ENCODE measurements at regions not wholly inside any gene's neighbourhood (a gene's known extent, or its start where the extent isn't known, plus 50 kb on each side); places are given as distances from the start of the nearest gene placed in this dataset.

DNA sequence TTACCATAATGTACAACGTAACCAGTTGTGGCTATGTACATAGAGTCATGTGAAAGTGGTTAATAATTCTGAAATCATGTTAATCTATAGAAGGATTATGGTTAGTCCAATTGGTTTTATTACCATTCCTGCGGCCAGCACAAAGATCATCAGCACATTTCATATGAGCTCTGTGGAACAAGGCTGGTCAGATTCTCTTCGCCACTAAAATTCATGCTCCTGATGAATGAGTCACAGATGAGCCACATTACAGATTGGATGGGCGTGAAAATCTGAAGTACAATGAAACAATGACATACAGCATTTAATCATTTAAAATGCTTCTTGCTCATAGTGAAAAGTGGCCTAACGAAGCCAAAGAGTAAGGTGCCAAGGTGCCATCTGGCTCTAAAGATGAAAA, 716.2 kb upstream of the PHF14 start:
- Mint-ChIP-seq H3K4me1 (no peaks in the 10 kb centered on the region), H3K4me3 (no peak overlapping the region), H3K27ac (ENCODE audit: unreplicated experiment) (no peak overlapping the region), H3K36me3 (ENCODE audit: low read depth) (no peaks in the 10 kb centered on the region), H3K9me3 (peaks cover 6% of the 10 kb centered on the region), H3K27me3 (ENCODE audit: low read depth) (no peaks in the 10 kb centered on the region)
- TF ChIP-seq, protein P1, sequence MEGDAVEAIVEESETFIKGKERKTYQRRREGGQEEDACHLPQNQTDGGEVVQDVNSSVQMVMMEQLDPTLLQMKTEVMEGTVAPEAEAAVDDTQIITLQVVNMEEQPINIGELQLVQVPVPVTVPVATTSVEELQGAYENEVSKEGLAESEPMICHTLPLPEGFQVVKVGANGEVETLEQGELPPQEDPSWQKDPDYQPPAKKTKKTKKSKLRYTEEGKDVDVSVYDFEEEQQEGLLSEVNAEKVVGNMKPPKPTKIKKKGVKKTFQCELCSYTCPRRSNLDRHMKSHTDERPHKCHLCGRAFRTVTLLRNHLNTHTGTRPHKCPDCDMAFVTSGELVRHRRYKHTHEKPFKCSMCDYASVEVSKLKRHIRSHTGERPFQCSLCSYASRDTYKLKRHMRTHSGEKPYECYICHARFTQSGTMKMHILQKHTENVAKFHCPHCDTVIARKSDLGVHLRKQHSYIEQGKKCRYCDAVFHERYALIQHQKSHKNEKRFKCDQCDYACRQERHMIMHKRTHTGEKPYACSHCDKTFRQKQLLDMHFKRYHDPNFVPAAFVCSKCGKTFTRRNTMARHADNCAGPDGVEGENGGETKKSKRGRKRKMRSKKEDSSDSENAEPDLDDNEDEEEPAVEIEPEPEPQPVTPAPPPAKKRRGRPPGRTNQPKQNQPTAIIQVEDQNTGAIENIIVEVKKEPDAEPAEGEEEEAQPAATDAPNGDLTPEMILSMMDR (conservative IDR thresholded peaks at IDR 0.05): no peak
- no peak for DNase-seq (ENCODE audit: low read depth, low spot score)

DNA sequence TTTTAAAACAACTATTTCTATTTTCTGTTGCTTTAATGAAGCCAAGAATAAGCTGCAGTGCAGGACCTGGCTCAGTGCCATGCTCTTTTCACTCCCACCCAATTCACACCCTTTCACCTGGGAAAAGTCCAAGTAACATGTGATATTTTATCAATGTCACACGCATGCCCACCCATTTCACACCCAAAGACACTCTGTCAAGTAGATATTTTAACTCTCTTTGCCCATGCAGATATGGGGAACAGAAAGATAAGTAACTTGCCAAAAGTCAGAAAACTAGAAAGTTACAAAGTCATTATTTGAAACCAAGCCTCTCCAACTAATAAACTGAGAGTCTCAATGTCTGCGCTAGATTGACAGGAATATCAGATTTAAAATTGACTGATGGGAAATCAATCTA, 706.7 kb upstream of the PHF14 start:
- Mint-ChIP-seq H3K36me3 (ENCODE audit: low read depth) (no peaks in the 10 kb centered on the region), H3K4me3 (no peak overlapping the region), H3K4me1 (no peaks in the 10 kb centered on the region), H3K9me3 (no peaks in the 10 kb centered on the region), H3K27me3 (ENCODE audit: low read depth) (no peaks in the 10 kb centered on the region), H3K27ac (ENCODE audit: unreplicated experiment) (no peak overlapping the region)
- no peak for DNase-seq (ENCODE audit: low read depth, low spot score)
- TF ChIP-seq, protein P1 (conservative IDR thresholded peaks at IDR 0.05): no peak

DNA sequence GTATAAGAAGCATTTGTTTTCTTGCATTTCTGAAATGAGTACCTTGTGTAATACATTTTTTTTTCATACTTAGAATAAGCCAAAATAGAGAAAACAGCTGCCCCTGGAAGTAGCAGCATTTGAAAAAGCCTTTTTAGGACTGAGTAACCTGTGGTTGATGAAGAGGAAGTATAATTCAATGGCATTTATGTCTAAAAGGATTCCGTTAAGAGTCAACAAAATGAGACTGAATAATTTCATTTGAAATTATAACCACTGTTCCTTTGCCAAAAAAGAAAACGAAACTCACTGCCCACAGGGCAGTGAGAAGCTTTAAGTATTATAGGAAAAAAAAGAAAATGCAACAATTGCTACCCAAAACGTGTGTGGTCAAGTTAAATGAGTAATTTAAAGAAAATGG, 705.6 kb upstream of the PHF14 start:
- no peak for DNase-seq (ENCODE audit: low read depth, low spot score)
- Mint-ChIP-seq H3K4me1 (no peaks in the 10 kb centered on the region), H3K36me3 (ENCODE audit: low read depth) (no peaks in the 10 kb centered on the region), H3K4me3 (no peak overlapping the region), H3K27ac (ENCODE audit: unreplicated experiment) (no peak overlapping the region), H3K27me3 (ENCODE audit: low read depth) (no peaks in the 10 kb centered on the region), H3K9me3 (peaks cover 3% of the 10 kb centered on the region)
- TF ChIP-seq, protein P1 (conservative IDR thresholded peaks at IDR 0.05): no peak

DNA sequence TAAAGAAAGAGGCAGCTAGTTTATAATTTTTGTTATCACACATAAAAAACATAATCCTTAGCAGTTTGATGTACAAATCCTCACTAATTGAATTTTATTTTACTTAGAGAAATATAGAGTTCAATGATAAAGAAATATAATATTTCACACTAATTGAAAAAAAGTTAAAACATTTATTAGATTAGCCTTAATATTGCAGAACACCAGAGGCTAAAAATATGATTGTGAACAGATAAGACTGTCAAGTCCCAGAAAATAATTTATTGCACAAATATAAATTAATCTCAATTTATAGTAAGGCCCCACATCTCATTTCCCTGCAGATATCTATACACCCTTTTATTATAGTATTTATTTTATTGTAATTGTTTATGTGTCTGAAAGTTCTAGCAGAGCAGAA, 690.8 kb upstream of the PHF14 start:
- TF ChIP-seq, protein P1 (conservative IDR thresholded peaks at IDR 0.05): no peak
- Mint-ChIP-seq H3K36me3 (ENCODE audit: low read depth) (no peaks in the 10 kb centered on the region), H3K4me3 (no peak overlapping the region), H3K9me3 (peaks cover 3% of the 10 kb centered on the region), H3K4me1 (peaks cover 4% of the 10 kb centered on the region), H3K27ac (ENCODE audit: unreplicated experiment) (no peak overlapping the region), H3K27me3 (ENCODE audit: low read depth) (no peaks in the 10 kb centered on the region)
- no peak for DNase-seq (ENCODE audit: low read depth, low spot score)

DNA sequence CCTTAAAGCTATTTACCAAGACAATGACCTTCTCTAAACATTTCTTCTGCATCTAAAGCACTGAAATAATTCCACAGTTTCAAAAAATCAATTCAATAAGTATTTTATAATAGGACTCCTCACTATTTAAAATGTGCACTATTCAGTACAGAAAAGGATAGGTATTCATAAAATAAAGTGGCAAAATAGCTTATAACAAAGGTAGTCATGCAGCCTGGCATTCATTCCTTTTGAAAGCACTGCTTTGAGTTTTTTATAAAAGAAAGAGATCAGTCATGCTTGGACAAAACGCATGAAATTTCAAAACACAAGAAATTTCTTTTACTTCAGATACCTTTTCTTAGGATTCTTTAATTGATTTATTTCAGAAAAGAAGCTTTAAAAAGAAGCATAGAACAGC, 689.7 kb upstream of the PHF14 start:
- Mint-ChIP-seq H3K27ac (ENCODE audit: unreplicated experiment) (no peak overlapping the region), H3K4me1 (no peaks in the 10 kb centered on the region), H3K27me3 (ENCODE audit: low read depth) (no peaks in the 10 kb centered on the region), H3K4me3 (no peak overlapping the region), H3K9me3 (peaks cover 3% of the 10 kb centered on the region), H3K36me3 (ENCODE audit: low read depth) (no peaks in the 10 kb centered on the region)
- TF ChIP-seq, protein P1 (conservative IDR thresholded peaks at IDR 0.05): no peak
- no peak for DNase-seq (ENCODE audit: low read depth, low spot score)

DNA sequence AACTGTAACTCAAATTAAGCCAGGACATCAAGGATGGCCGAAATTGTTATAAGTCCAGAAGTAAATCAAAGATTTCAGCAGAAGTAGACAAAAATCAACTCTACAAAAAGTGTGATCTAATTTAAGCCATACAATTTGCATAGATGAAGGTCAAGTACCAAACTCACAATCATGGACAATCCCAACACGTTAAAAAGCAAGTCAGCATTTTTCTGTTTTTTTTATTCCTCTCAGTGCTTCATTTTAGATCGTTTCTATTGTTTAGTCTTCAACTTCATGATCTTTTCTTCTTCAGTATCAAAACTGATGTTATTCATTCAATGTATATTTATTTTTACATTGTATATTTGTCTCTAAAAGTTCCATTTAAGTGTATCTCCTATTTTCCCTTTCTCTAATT, 674.3 kb upstream of the PHF14 start:
- H3K27me3 Mint-ChIP-seq (ENCODE audit: low read depth): no peaks in the 10 kb centered on the region
- DNase-seq (ENCODE audit: low read depth, low spot score): no peak
- H3K27ac Mint-ChIP-seq (ENCODE audit: unreplicated experiment): no peak overlapping the region
- H3K9me3 Mint-ChIP-seq: no peaks in the 10 kb centered on the region
- H3K4me3 Mint-ChIP-seq: no peak overlapping the region
- TF ChIP-seq, protein P1 (conservative IDR thresholded peaks at IDR 0.05): no peak
- H3K4me1 Mint-ChIP-seq: peaks cover 8% of the 10 kb centered on the region
- H3K36me3 Mint-ChIP-seq (ENCODE audit: low read depth): no peaks in the 10 kb centered on the region

Measured in neural crest cell (in vitro differentiated cells).